G401.6 (cell line): ENCODE measurements at regions not wholly inside any gene's neighbourhood (a gene's known extent, or its start where the extent isn't known, plus 50 kb on each side); places are given as distances from the start of the nearest gene placed in this dataset.

Source experiments
- FAIRE-seq: peaks from 2 replicates; lab custom pipeline; 2012; peaks lifted over from hg19 to GRCh38; lab: Jason Lieb, UNC

GRCh38 chr2:217335341-217335966 lies 475.6 kb upstream of the TNP1 start:
- no peak for FAIRE-seq

GRCh38 chr2:217334561-217334960 lies 474.7 kb upstream of the TNP1 start:
- no peak for FAIRE-seq

GRCh38 chr2:217332866-217333265 lies 473.0 kb upstream of the TNP1 start:
- no peak for FAIRE-seq

- no peak for FAIRE-seq
These were observed 472.5 kb upstream of the TNP1 start for GRCh38 chr2:217332417-217332791.

- no peak for FAIRE-seq
These were observed 471.9 kb upstream of the TNP1 start for GRCh38 chr2:217331523-217332416.

GRCh38 chr2:217330647-217331046 lies 470.8 kb upstream of the TNP1 start:
- no peak for FAIRE-seq

GRCh38 chr2:217329023-217329431 lies 469.2 kb upstream of the TNP1 start:
- FAIRE-seq, result no peak

GRCh38 chr2:217328622-217328978 lies 468.7 kb upstream of the TNP1 start:
- no peak for FAIRE-seq

- no peak for FAIRE-seq
These were observed 468.2 kb upstream of the TNP1 start for GRCh38 chr2:217327953-217328621.

- FAIRE-seq, result no peak
These were observed 466.6 kb upstream of the TNP1 start for GRCh38 chr2:217326238-217327022.

- no peak for FAIRE-seq
These were observed 466.0 kb upstream of the TNP1 start for GRCh38 chr2:217325816-217326215.

GRCh38 chr2:217325251-217325650 lies 465.4 kb upstream of the TNP1 start:
- FAIRE-seq, result no peak

GRCh38 chr2:217316743-217317142 lies 456.9 kb upstream of the TNP1 start:
- no peak for FAIRE-seq

GRCh38 chr2:217314021-217314460 lies 454.2 kb upstream of the TNP1 start:
- no peak for FAIRE-seq

GRCh38 chr2:217313386-217313785 lies 453.5 kb upstream of the TNP1 start:
- no peak for FAIRE-seq

GRCh38 chr2:217309056-217309455 lies 449.2 kb upstream of the TNP1 start:
- FAIRE-seq, result no peak

GRCh38 chr2:217307023-217307422 lies 447.2 kb upstream of the TNP1 start:
- no peak for FAIRE-seq

GRCh38 chr2:217305882-217306281 lies 446.0 kb upstream of the TNP1 start:
- FAIRE-seq, result no peak

- FAIRE-seq, result no peak
These were observed 444.7 kb upstream of the TNP1 start for GRCh38 chr2:217304582-217304981.

GRCh38 chr2:217302856-217303255 lies 443.0 kb upstream of the TNP1 start:
- FAIRE-seq, result no peak

- FAIRE-seq, result no peak
These were observed 441.5 kb upstream of the TNP1 start for GRCh38 chr2:217301142-217301925.

- FAIRE-seq, result no peak
These were observed 439.7 kb upstream of the TNP1 start for GRCh38 chr2:217299590-217299989.
